GM12891 (cell line): ENCODE measurements at regions not wholly inside any gene's neighbourhood (a gene's known extent, or its start where the extent isn't known, plus 50 kb on each side); places are given as distances from the start of the nearest gene placed in this dataset.
"Not testable (repeated sequence)": the region's sequence is repeated elsewhere in the genome, so short reads cannot be mapped to it uniquely, and the experiment has no call there.

ENCODE experiments used
- DNase-seq: peaks from one replicate; pipeline ENCODE4 v3.0.0; 2011; ENCODE audit warnings: low spot score; ENCODE audit not compliant: insufficient read length
- FAIRE-seq: peaks from 2 replicates; lab custom pipeline; 2011; peaks lifted over from hg19 to GRCh38; lab: Jason Lieb, UNC
- PAX5 ChIP-seq: IDR thresholded peaks from 2 replicates; pipeline ENCODE4 v1.6.1; 2011; ENCODE audit warnings: low read length, moderate library complexity, mild to moderate bottlenecking; ENCODE audit not compliant: insufficient read depth, severe bottlenecking
- POLR2A ChIP-seq: IDR thresholded peaks from 2 replicates; pipeline ENCODE4 v1.6.1; 2011; ENCODE audit warnings: low read depth, low read length, control low read depth
- POLR2AphosphoS5 ChIP-seq: IDR thresholded peaks from 2 replicates; pipeline ENCODE4 v1.6.1; 2011; ENCODE audit warnings: low read depth, low read length, control low read depth
- POU2F2 ChIP-seq: IDR thresholded peaks from 2 replicates; pipeline ENCODE4 v1.6.1; 2011; ENCODE audit warnings: low read depth, mild to moderate bottlenecking, control low read depth, low read length, moderate library complexity
- SPI1 ChIP-seq: IDR thresholded peaks from 2 replicates; pipeline ENCODE4 v1.6.1; 2011; ENCODE audit warnings: low read depth, low read length, control low read depth
- TAF1 ChIP-seq: IDR thresholded peaks from 2 replicates; pipeline ENCODE4 v1.6.1; 2011; ENCODE audit warnings: low read depth, low read length, control low read depth

GRCh38 chr4:71081192-71081591, 87.7 kb downstream of the DCK start:
- TF ChIP-seq POU2F2: no peak
- TF ChIP-seq POLR2AphosphoS5: no peak
- TF ChIP-seq SPI1: no peak
- no peak for TF ChIP-seq POLR2A
- FAIRE-seq (no peak), DNase-seq (no peak)

GRCh38 chr4:71093745-71094144, 100.3 kb downstream of the DCK start:
- DNase-seq: no peak
- no peak for FAIRE-seq
- TF ChIP-seq POU2F2 (no peak), SPI1 (no peak), POLR2AphosphoS5 (no peak), POLR2A (no peak), TAF1 (no peak), PAX5 (no peak)

- FAIRE-seq: no peak
- DNase-seq: no peak
- TF ChIP-seq POU2F2: no peak
- TF ChIP-seq PAX5: no peak
- no peak for TF ChIP-seq POLR2AphosphoS5
- TF ChIP-seq POLR2A: no peak
- no peak for TF ChIP-seq TAF1
- no peak for TF ChIP-seq SPI1
Measured at GRCh38 chr4:71094201-71094600, 100.8 kb downstream of the DCK start.

DNA sequence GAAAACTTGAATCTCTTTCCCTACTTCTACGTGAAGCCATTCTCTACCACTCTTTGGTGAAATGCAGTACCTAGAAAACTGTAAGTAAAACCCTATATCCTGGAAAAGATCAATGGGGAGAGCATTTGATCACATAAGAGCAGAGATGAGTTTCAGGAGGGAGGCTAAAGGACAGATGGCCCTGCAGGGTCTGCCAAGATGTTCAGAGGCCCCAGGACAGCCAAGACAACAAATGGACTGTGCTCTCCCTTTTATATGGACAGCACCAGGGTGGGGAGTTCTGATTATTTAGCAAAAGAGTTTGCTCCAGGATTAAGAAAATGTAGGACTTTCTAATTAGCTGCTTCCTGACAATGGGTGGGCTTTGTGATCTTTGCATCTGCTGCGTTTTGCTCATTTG, 101.7 kb downstream of the DCK start:
- FAIRE-seq (no peak), DNase-seq (no peak)
- no peak for TF ChIP-seq POLR2AphosphoS5
- no peak for TF ChIP-seq POLR2A
- TF ChIP-seq PAX5: no peak
- no peak for TF ChIP-seq POU2F2
- TF ChIP-seq TAF1: no peak
- TF ChIP-seq SPI1: no peak

- DNase-seq (no peak), FAIRE-seq (no peak)
- TF ChIP-seq POLR2A (no peak), SPI1 (no peak), POU2F2 (no peak), PAX5 (no peak), POLR2AphosphoS5 (no peak), TAF1 (no peak)
Measured at GRCh38 chr4:71095545-71095944, 102.1 kb downstream of the DCK start.

GRCh38 chr4:71107726-71108125, 114.3 kb downstream of the DCK start:
- FAIRE-seq (no peak), DNase-seq (no peak)

DNA sequence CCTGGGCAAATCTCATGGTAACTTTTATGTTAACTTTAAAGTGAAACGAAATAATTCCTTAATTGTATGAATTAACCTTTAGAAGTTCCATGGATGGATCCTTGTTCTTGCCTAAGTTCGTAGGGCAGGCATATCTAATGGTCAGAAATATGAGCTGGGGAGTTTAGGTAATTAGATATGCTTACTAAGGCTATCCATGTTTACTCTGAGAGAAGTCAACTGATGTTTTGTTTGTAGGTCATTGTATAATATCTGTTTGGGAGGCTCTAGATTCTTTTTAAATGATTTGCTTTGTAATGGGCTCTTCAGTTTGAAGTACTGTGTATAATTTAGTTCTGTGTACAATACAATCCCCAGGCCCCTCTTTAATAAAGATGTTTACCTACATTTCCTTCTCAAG, 117.0 kb downstream of the DCK start:
- TF ChIP-seq SPI1: no peak
- TF ChIP-seq POU2F2: no peak
- TF ChIP-seq TAF1: no peak
- TF ChIP-seq POLR2A: no peak
- TF ChIP-seq PAX5: no peak
- TF ChIP-seq POLR2AphosphoS5: no peak
- FAIRE-seq (no peak), DNase-seq (no peak)

More at GRCh38 chr4:71107726-71108125, 114.3 kb downstream of the DCK start:
- no peak for TF ChIP-seq POLR2AphosphoS5
- TF ChIP-seq PAX5: no peak
- TF ChIP-seq SPI1: no peak
- no peak for TF ChIP-seq POLR2A
- no peak for TF ChIP-seq TAF1
- no peak for TF ChIP-seq POU2F2

DNA sequence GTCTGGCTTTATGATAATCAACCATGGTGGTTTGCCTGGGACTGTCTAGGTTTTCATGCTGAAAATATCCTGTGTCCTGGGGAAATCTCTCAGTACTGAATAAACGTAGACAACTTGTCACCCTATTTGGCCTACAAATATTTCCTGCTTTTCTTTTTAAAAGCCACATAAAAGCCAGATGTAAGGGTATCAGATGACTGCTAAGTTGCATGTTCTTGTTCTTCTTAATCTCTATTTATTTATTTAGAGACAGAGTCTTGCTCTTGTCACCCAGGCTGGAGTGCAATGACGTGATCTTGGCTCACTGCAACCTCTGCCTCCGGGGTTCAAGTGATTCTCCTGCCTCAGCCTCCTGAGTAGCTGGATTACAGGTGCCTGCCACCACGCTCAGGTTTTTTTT, 117.7 kb downstream of the DCK start:
- DNase-seq, FAIRE-seq: not testable (repeated sequence)

GRCh38 chr4:71113294-71113693, 119.8 kb downstream of the DCK start:
- no peak for FAIRE-seq
- TF ChIP-seq POLR2A (no peak), TAF1 (no peak), PAX5 (no peak), POU2F2 (no peak), POLR2AphosphoS5 (no peak), SPI1 (no peak)
- DNase-seq: no peak

GRCh38 chr4:71120831-71121524, 127.5 kb downstream of the DCK start:
- TF ChIP-seq POLR2A (no peak), POLR2AphosphoS5 (no peak), SPI1 (no peak), TAF1 (no peak), POU2F2 (no peak), PAX5 (no peak)
- FAIRE-seq (no peak), DNase-seq (no peak)

DNA sequence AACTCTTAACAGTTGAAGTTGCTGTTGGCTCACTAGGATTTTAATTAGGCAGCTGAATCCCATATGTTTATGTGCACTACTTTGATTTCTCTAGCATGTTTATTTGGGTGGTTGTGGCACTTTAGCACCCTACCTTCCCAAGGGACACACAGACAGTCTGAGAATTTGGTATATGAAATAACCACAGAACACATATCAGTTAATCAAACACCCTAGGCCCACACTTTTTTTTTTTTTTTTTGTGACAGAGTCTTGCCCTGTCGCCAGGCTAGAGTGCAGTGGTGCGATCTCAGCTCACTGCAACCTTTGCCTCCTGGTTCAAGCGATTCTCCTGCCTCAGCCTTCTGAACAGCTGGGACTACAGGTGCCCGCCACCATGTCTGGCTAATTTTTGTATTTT, 130.5 kb downstream of the DCK start:
- FAIRE-seq (no peak), DNase-seq (no peak)
- no peak for TF ChIP-seq TAF1
- TF ChIP-seq SPI1: no peak
- no peak for TF ChIP-seq POU2F2
- TF ChIP-seq PAX5: no peak
- no peak for TF ChIP-seq POLR2A
- no peak for TF ChIP-seq POLR2AphosphoS5
